Tibial nerve (tissue), 4 donors: ENCODE measurements at regions not wholly inside any gene's neighbourhood (a gene's known extent, or its start where the extent isn't known, plus 50 kb on each side); places are given as distances from the start of the nearest gene placed in this dataset.

Experiments used
- CTCF ChIP-seq, 5 experiments: fragments of 200-600 bp in 3 of 5; fragments of 450-650 bp in 2 of 5; sonication (generic) in 3 of 5; IDR thresholded peaks; one replicate each; pipeline ENCODE4 v1.5.1; 2016 to 2019; ENCODE audit warnings: antibody characterized with exemption in 5 of 5, mild to moderate bottlenecking in 3 of 5, moderate library complexity in 2 of 5
- EP300 ChIP-seq, 2 donors: sonication (generic); formaldehyde crosslinking; IDR thresholded peaks; one replicate each; pipeline ENCODE4 v1.6.1; 2017; ENCODE audit warnings: antibody characterized with exemption in 2 of 2, mild to moderate bottlenecking in 1 of 2
- POLR2A ChIP-seq, 2 donors: fragments of 450-650 bp; IDR thresholded peaks; one replicate each; pipeline ENCODE4 v1.6.1; 2017; ENCODE audit warnings: antibody characterized with exemption in 2 of 2, mild to moderate bottlenecking in 2 of 2, moderate library complexity in 2 of 2

DNA sequence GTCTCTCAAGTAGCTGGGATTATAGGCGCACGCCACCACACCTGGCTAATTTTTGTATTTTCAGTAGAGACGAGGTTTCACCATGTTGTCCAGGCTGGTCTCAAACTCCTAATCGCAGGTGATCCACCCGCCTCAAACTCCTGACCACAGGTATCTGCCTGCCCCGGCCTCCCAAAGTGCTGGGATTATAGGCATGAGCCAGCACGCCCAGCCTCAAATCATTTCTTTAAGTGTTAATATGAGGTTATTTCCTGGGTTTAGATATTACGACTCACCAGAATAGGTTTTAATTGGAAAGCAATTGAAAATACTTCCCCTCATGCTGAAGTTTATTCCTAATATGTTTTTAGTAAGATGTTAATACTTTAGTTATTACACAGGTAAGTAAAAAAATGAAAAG is 144.5 kb downstream of the NUFIP1 start:
- no peak for TF ChIP-seq CTCF (IDR thresholded peaks at IDR 0.05)
- TF ChIP-seq POLR2A (IDR thresholded peaks at IDR 0.05): no peak
- TF ChIP-seq EP300 (IDR thresholded peaks at IDR 0.05): no peak
